ENCODE measurements at regions not wholly inside any gene's neighbourhood (a gene's known extent, or its start where the extent isn't known, plus 50 kb on each side); places are given as distances from the start of the nearest gene placed in this dataset.

- dilution Hi-C loops (cut with HindIII; ENCODE audit: low sequenced_read_pairs, unreplicated experiment): no loop called here
- WGBS, 2 experiments (ENCODE audit: extremely low coverage in 2 of 2, insufficient read length in 1 of 2): no CpG with 5 or more reads among the region's 2 CpGs
These were observed 331.5 kb downstream of the SAMD5 start for GRCh38 chr6:147839708-147840610.

More at GRCh38 chr6:147839708-147840610, 331.5 kb downstream of the SAMD5 start:
- Histone ChIP-seq H4K8ac (ENCODE audit: low read depth in 2 of 2, low read length in 2 of 2) (no peak overlapping the region), H3K4me2 (ENCODE audit: low read depth, low read length) (no peak overlapping the region), H3K27me3 (ENCODE audit: control insufficient read depth, insufficient read depth, low read length) (no peaks in the 10 kb centered on the region), H3K4ac (ENCODE audit: low read depth, low read length) (no peak overlapping the region), H2BK120ac (ENCODE audit: low read depth, low read length) (no peak overlapping the region), H2BK20ac (ENCODE audit: low read depth, low read length) (no peak overlapping the region), H4K20me1 (ENCODE audit: insufficient read depth, low read length) (no peaks in the 10 kb centered on the region), H3K14ac (replicated peaks; ENCODE audit: low read depth, low read length) (no peak overlapping the region), H3K18ac (ENCODE audit: low read depth, low read length) (no peak overlapping the region), H2AK9ac (replicated peaks; ENCODE audit: low read depth, low read length, poor library complexity) (no peak overlapping the region), H3K79me1 (ENCODE audit: low read depth in 1 of 2, low read length in 2 of 2) (no peaks in the 10 kb centered on the region), H3K9me1 (ENCODE audit: insufficient read depth, low read length) (no peaks in the 10 kb centered on the region), H3K9ac (ENCODE audit: low read depth, low read length) (no peak overlapping the region), H3K4me1 (ENCODE audit: control insufficient read depth, insufficient read depth, low read length) (no peaks in the 10 kb centered on the region), H2AK5ac (ENCODE audit: low read depth, low read length) (no peak overlapping the region), H3K23ac (ENCODE audit: low read depth, low read length) (no peak overlapping the region), H3K27ac (ENCODE audit: insufficient read depth, low read length) (no peak overlapping the region), H4K91ac (ENCODE audit: insufficient read depth, low read depth, low read length) (no peak overlapping the region), H2BK15ac (ENCODE audit: low read depth, low read length) (no peak overlapping the region), H4K5ac (ENCODE audit: low read depth, low read length) (no peak overlapping the region), H3K4me3 (ENCODE audit: insufficient read depth, low read depth, low read length) (no peak overlapping the region), H3K56ac (ENCODE audit: extremely low read depth, insufficient read depth, low read length) (no peak overlapping the region), H2AFZ (replicated peaks; ENCODE audit: low read length, poor library complexity) (no peak overlapping the region), H3K36me3 (ENCODE audit: control insufficient read depth, insufficient read depth, low read length) (no peaks in the 10 kb centered on the region), H2BK5ac (ENCODE audit: low read depth, low read length, poor library complexity, severe bottlenecking) (no peak overlapping the region), H3K9me3 (ENCODE audit: control insufficient read depth, insufficient read depth, low read length) (no peaks in the 10 kb centered on the region)
- DNase-seq (no peak), ATAC-seq (ENCODE audit: low read depth) (no peak; the same call in 1 of the 2 replicates)
- TF ChIP-seq POLR2A (IDR thresholded peaks at IDR 0.05; ENCODE audit: low read depth, low read length): no peak
- TF ChIP-seq RFX5 (IDR thresholded peaks at IDR 0.05; ENCODE audit: low read depth, low read length): no peak
- no peak for TF ChIP-seq MAZ (IDR thresholded peaks at IDR 0.05; ENCODE audit: borderline replicate concordance, low read depth, low read length)
- no peak for TF ChIP-seq MAFK (IDR thresholded peaks at IDR 0.05; ENCODE audit: low read depth, low read length)
- no peak for TF ChIP-seq RAD21 (IDR thresholded peaks at IDR 0.05; ENCODE audit: low read length)
- TF ChIP-seq CTCF (conservative IDR thresholded peaks at IDR 0.05; ENCODE audit: low read depth, low read length): no peak
- TF ChIP-seq ELK1 (IDR thresholded peaks at IDR 0.05; ENCODE audit: borderline replicate concordance, low read depth, low read length): no peak
- no peak for TF ChIP-seq CEBPB (IDR thresholded peaks at IDR 0.05; ENCODE audit: low read depth, low read length)
- no peak for TF ChIP-seq MXI1 (IDR thresholded peaks at IDR 0.05; ENCODE audit: borderline replicate concordance, low read depth, low read length)
- TF ChIP-seq USF2 (IDR thresholded peaks at IDR 0.05; ENCODE audit: low read depth, low read length): no peak
- POLR2A ChIA-PET (ENCODE audit: unreplicated experiment): no interaction called here
- intact Hi-C loops (cut with micrococcal nuclease): loop anchor here (5.0 kb wide), 1 partner anchor 202 kb away; no protein-coding TSS in a partner anchor
- in situ Hi-C loops (cut with MboI; ENCODE audit: low sequenced_read_pairs): no loop called here
- no TSS peak for BruUV-seq (replicated peaks)
- CTCF ChIA-PET: no interaction called here

Measured in IMR-90 (cell line).